ENCODE measurements at regions not wholly inside any gene's neighbourhood (a gene's known extent, or its start where the extent isn't known, plus 50 kb on each side); places are given as distances from the start of the nearest gene placed in this dataset.

GRCh38 chr2:575727-576236 lies 101.4 kb downstream of the TMEM18 start:
- Histone ChIP-seq H3K18ac (ENCODE audit: low read length) (no peak overlapping the region), H2BK120ac (ENCODE audit: insufficient read depth, low read length, poor library complexity) (no peak overlapping the region), H3K4me2 (ENCODE audit: low read length) (no peak overlapping the region), H4K8ac (ENCODE audit: low read depth, low read length) (no peak overlapping the region), H3K9ac (ENCODE audit: low read length) (no peak overlapping the region), H3K36me3 (ENCODE audit: control insufficient read depth in 1 of 2, insufficient read depth in 2 of 2, low read length in 2 of 2) (no peaks in the 10 kb centered on the region), H2AFZ (ENCODE audit: insufficient read depth, low read length, poor library complexity) (no peak overlapping the region), H3K23ac (ENCODE audit: low read length) (no peak overlapping the region), H3K4me1 (ENCODE audit: control insufficient read depth in 1 of 2, insufficient read depth in 2 of 2, low read length in 2 of 2) (no peaks in the 10 kb centered on the region), H3K79me1 (ENCODE audit: low read length) (no peaks in the 10 kb centered on the region), H3K27me3 (ENCODE audit: insufficient read depth, low read length) (no peaks in the 10 kb centered on the region), H3K14ac (ENCODE audit: low read length) (no peak overlapping the region), H3K9me3 (ENCODE audit: insufficient read depth, low read depth, low read length) (peaks cover 12% of the 10 kb centered on the region), H2BK5ac (ENCODE audit: low read depth, low read length, poor library complexity) (no peak overlapping the region), H3K79me2 (ENCODE audit: control insufficient read depth, insufficient read depth, low read length, poor library complexity) (no peaks in the 10 kb centered on the region), H2BK12ac (ENCODE audit: low read length) (no peak overlapping the region), H4K91ac (ENCODE audit: low read depth, low read length) (no peak overlapping the region), H3K4ac (ENCODE audit: low read depth, low read length) (no peak overlapping the region), H3K4me3 (ENCODE audit: low read depth, low read length) (no peak overlapping the region), H2AK5ac (ENCODE audit: low read length) (no peak overlapping the region), H3K27ac (ENCODE audit: low read depth, low read length) (no peak overlapping the region), H4K12ac (ENCODE audit: low read depth, low read length) (no peak overlapping the region)
- no peak for DNase-seq
- WGBS (ENCODE audit: extremely low coverage, insufficient coverage, insufficient read length), result no CpG with 5 or more reads among the region's 1 CpG

DNA sequence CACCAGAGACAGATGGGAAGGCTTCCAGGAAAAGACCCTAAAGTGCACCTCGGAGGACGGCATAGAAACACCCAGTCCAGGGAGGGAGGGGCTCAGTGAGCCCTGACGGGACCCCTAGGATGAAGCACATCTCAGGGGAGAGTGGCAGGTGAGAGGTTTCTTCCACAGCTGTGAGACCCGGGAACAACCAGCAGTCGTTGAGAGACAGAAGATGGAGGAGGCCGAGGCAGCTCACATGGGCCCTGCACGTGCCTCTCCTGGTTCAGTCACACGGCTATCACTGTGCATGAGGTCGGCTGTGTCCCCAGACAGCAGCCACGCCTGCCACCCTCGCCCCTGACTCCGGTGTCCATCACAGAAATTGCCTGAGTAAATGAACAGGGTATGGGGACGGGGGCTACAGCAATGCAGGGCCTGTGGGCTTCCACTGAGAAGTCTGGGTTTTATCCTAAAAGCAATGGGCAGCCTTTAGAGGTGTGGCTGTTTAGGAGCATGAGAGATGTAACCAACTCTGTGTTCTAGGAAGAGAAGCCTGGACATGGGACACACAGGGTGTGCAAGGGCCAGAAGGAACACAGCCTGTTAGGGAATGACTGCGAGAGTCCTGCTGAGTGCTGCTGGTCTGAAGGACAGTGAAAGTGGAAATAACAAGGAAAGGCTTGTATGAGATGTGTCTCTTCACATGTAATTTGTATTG lies 102.0 kb downstream of the TMEM18 start:
- no peak overlapping the region for H4K91ac ChIP-seq (ENCODE audit: low read depth, low read length)
- peaks cover 12% of the 10 kb centered on the region for H3K9me3 ChIP-seq (ENCODE audit: insufficient read depth, low read depth, low read length)
- no peak overlapping the region for H3K27ac ChIP-seq (ENCODE audit: low read depth, low read length)
- no peaks in the 10 kb centered on the region for H3K27me3 ChIP-seq (ENCODE audit: insufficient read depth, low read length)
- no peak overlapping the region for H2BK120ac ChIP-seq (ENCODE audit: insufficient read depth, low read length, poor library complexity)
- H3K23ac ChIP-seq (ENCODE audit: low read length), result no peak overlapping the region
- no peak overlapping the region for H3K4me2 ChIP-seq (ENCODE audit: low read length)
- no peaks in the 10 kb centered on the region for H3K79me1 ChIP-seq (ENCODE audit: low read length)
- no peak overlapping the region for H2AK5ac ChIP-seq (ENCODE audit: low read length)
- H3K4me3 ChIP-seq (ENCODE audit: low read depth, low read length), result peak overlapping the region; percentile 31
- no peak overlapping the region for H2BK12ac ChIP-seq (ENCODE audit: low read length)
- no peak for DNase-seq
- no peak overlapping the region for H3K9ac ChIP-seq (ENCODE audit: low read length)
- no peaks in the 10 kb centered on the region for H3K36me3 ChIP-seq (ENCODE audit: control insufficient read depth in 1 of 2, insufficient read depth in 2 of 2, low read length in 2 of 2)
- no peak overlapping the region for H2BK5ac ChIP-seq (ENCODE audit: low read depth, low read length, poor library complexity)
- whole genome bisulfite sequencing (ENCODE audit: extremely low coverage, insufficient coverage, insufficient read length), result no CpG with 5 or more reads among the region's 14 CpGs
- no peak overlapping the region for H4K8ac ChIP-seq (ENCODE audit: low read depth, low read length)
- no peak overlapping the region for H3K4ac ChIP-seq (ENCODE audit: low read depth, low read length)
- no peak overlapping the region for H2AFZ ChIP-seq (ENCODE audit: insufficient read depth, low read length, poor library complexity)
- H3K4me1 ChIP-seq (ENCODE audit: control insufficient read depth in 1 of 2, insufficient read depth in 2 of 2, low read length in 2 of 2), result no peaks in the 10 kb centered on the region
- H3K79me2 ChIP-seq (ENCODE audit: control insufficient read depth, insufficient read depth, low read length, poor library complexity), result no peaks in the 10 kb centered on the region
- H4K12ac ChIP-seq (ENCODE audit: low read depth, low read length), result no peak overlapping the region
- H3K14ac ChIP-seq (ENCODE audit: low read length), result no peak overlapping the region
- H3K18ac ChIP-seq (ENCODE audit: low read length), result no peak overlapping the region

DNA sequence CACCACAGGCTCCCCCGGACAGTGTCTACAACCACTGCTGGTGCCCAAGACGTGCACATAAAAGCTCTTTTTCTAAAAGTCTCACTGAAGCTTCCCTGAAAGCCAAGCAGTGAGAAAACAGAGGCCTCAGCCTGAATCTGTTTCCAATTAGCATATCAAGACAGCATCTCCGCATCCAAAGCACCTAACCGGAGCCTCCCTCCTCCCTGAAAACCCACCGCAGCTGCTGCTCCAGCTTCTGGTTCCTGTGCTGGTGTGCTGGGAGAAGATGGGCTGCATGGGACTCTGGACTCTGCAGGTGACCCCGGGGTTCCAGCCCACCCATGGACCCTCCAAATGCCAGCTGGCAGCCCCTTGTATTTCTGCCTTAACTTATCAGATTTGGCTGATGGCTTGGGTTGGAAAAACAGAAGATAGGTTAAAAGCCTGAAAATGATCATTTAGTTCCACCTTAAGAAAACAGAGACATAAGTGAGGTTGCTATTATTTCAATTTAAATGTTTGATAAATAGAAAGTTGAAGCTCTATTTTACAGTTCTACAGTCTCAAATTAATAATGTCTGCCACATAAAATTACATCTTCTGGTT lies 103.3 kb downstream of the TMEM18 start:
- Histone ChIP-seq H3K4me2 (ENCODE audit: low read length) (no peak overlapping the region), H2BK120ac (ENCODE audit: insufficient read depth, low read length, poor library complexity) (no peak overlapping the region), H3K36me3 (ENCODE audit: control insufficient read depth in 1 of 2, insufficient read depth in 2 of 2, low read length in 2 of 2) (no peaks in the 10 kb centered on the region), H4K12ac (ENCODE audit: low read depth, low read length) (no peak overlapping the region), H3K9ac (ENCODE audit: low read length) (no peak overlapping the region), H4K91ac (ENCODE audit: low read depth, low read length) (no peak overlapping the region), H3K79me2 (ENCODE audit: control insufficient read depth, insufficient read depth, low read length, poor library complexity) (no peaks in the 10 kb centered on the region), H3K79me1 (ENCODE audit: low read length) (no peaks in the 10 kb centered on the region), H3K9me3 (ENCODE audit: insufficient read depth, low read depth, low read length) (peaks cover 10% of the 10 kb centered on the region), H2AFZ (ENCODE audit: insufficient read depth, low read length, poor library complexity) (no peak overlapping the region), H3K27ac (ENCODE audit: low read depth, low read length) (no peak overlapping the region), H4K8ac (ENCODE audit: low read depth, low read length) (no peak overlapping the region), H3K14ac (ENCODE audit: low read length) (no peak overlapping the region), H3K27me3 (ENCODE audit: insufficient read depth, low read length) (no peaks in the 10 kb centered on the region), H3K23ac (ENCODE audit: low read length) (no peak overlapping the region), H3K18ac (ENCODE audit: low read length) (no peak overlapping the region), H3K4ac (ENCODE audit: low read depth, low read length) (no peak overlapping the region), H3K4me1 (ENCODE audit: control insufficient read depth in 1 of 2, insufficient read depth in 2 of 2, low read length in 2 of 2) (no peaks in the 10 kb centered on the region), H2AK5ac (ENCODE audit: low read length) (no peak overlapping the region), H2BK12ac (ENCODE audit: low read length) (no peak overlapping the region), H2BK5ac (ENCODE audit: low read depth, low read length, poor library complexity) (no peak overlapping the region), H3K4me3 (ENCODE audit: low read depth, low read length) (no peak overlapping the region)
- no peak for DNase-seq
- WGBS (ENCODE audit: extremely low coverage, insufficient coverage, insufficient read length), result no CpG with 5 or more reads among the region's 6 CpGs

DNA sequence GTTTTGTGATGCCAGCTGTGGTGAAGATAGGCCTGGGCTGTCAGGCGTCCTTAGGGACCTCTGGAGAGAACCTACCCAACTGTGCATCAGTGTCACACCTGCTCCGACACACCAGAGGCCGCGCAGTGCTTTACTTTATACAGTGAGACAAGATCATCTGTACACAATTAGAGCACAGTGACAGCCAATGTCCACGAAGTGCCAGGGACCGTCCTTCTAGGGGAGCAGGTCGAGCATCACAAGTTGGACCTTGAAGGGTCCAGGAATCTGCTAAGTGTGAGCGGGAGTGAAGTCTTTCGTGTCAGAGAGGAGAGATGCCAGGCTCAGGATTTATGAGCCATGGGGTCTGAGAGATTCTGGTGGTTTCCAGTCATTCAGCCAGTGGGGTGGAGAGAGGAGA lies 104.2 kb downstream of the TMEM18 start:
- Histone ChIP-seq H3K14ac (ENCODE audit: low read length) (no peak overlapping the region), H2BK5ac (ENCODE audit: low read depth, low read length, poor library complexity) (no peak overlapping the region), H3K9me3 (ENCODE audit: insufficient read depth, low read depth, low read length) (peaks cover 10% of the 10 kb centered on the region), H2BK120ac (ENCODE audit: insufficient read depth, low read length, poor library complexity) (no peak overlapping the region), H3K27ac (ENCODE audit: low read depth, low read length) (no peak overlapping the region), H3K36me3 (ENCODE audit: control insufficient read depth in 1 of 2, insufficient read depth in 2 of 2, low read length in 2 of 2) (no peaks in the 10 kb centered on the region), H2BK12ac (ENCODE audit: low read length) (no peak overlapping the region), H4K12ac (ENCODE audit: low read depth, low read length) (no peak overlapping the region), H2AK5ac (ENCODE audit: low read length) (no peak overlapping the region), H3K4me1 (ENCODE audit: control insufficient read depth in 1 of 2, insufficient read depth in 2 of 2, low read length in 2 of 2) (no peaks in the 10 kb centered on the region), H3K4ac (ENCODE audit: low read depth, low read length) (no peak overlapping the region), H3K79me2 (ENCODE audit: control insufficient read depth, insufficient read depth, low read length, poor library complexity) (no peaks in the 10 kb centered on the region), H3K27me3 (ENCODE audit: insufficient read depth, low read length) (no peaks in the 10 kb centered on the region), H4K8ac (ENCODE audit: low read depth, low read length) (no peak overlapping the region), H3K4me3 (ENCODE audit: low read depth, low read length) (no peak overlapping the region), H3K79me1 (ENCODE audit: low read length) (no peaks in the 10 kb centered on the region), H3K4me2 (ENCODE audit: low read length) (no peak overlapping the region), H2AFZ (ENCODE audit: insufficient read depth, low read length, poor library complexity) (no peak overlapping the region), H3K9ac (ENCODE audit: low read length) (no peak overlapping the region), H4K91ac (ENCODE audit: low read depth, low read length) (no peak overlapping the region), H3K18ac (ENCODE audit: low read length) (no peak overlapping the region), H3K23ac (ENCODE audit: low read length) (no peak overlapping the region)
- DNase-seq, result no peak
- no CpG with 5 or more reads among the region's 9 CpGs for WGBS (ENCODE audit: extremely low coverage, insufficient coverage, insufficient read length)
